ENCODE measurements at regions not wholly inside any gene's neighbourhood (a gene's known extent, or its start where the extent isn't known, plus 50 kb on each side); places are given as distances from the start of the nearest gene placed in this dataset.

DNA sequence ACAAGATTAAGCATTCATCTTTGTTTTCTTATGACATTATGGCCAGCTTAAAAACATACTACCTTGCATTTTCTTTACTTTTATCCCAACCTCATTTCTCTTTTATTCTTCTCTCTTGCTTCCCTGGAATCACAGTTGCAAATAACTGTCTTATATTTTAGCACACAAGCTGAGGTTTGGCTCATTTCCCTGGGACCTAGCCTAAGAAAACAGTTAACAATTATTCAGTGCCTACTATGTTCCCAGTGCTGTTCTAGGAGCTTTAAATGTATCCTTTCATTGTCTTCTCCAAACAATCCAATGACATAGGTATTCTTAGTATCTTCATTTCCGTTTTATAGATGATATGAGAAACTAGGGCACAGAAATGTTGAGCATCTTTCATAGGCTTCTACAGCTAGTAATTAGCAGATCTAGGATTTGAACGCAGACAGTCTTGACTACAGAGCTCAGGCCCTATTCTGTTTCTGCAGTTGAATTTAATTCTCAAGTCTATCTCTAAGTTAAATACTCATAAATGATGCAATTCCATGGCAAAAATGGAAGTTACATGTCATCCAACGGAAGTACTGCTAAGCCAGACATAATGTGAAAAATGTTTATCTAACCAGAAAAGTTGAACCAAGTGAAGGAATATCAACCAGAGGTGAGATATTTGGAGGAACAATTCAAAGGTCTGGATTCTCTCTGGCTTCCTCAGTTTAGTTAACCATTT lies 52.3 kb upstream of the MTAP start:
- H3K9me3 ChIP-seq = no peaks in the 10 kb centered on the region
- no peaks in the 10 kb centered on the region for H3K36me3 ChIP-seq
- DNase-seq = no peak
- intact Hi-C loops (cut with DNase I; ENCODE audit: low total_unique reads) = no loop called here
- H3K27ac ChIP-seq = no peak overlapping the region
- H3K4me1 ChIP-seq = no peaks in the 10 kb centered on the region
- TF ChIP-seq, protein P1, sequence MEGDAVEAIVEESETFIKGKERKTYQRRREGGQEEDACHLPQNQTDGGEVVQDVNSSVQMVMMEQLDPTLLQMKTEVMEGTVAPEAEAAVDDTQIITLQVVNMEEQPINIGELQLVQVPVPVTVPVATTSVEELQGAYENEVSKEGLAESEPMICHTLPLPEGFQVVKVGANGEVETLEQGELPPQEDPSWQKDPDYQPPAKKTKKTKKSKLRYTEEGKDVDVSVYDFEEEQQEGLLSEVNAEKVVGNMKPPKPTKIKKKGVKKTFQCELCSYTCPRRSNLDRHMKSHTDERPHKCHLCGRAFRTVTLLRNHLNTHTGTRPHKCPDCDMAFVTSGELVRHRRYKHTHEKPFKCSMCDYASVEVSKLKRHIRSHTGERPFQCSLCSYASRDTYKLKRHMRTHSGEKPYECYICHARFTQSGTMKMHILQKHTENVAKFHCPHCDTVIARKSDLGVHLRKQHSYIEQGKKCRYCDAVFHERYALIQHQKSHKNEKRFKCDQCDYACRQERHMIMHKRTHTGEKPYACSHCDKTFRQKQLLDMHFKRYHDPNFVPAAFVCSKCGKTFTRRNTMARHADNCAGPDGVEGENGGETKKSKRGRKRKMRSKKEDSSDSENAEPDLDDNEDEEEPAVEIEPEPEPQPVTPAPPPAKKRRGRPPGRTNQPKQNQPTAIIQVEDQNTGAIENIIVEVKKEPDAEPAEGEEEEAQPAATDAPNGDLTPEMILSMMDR (IDR thresholded peaks at IDR 0.05) = no peak
- no peaks in the 10 kb centered on the region for H3K27me3 ChIP-seq
- no peak overlapping the region for H3K4me3 ChIP-seq

DNA sequence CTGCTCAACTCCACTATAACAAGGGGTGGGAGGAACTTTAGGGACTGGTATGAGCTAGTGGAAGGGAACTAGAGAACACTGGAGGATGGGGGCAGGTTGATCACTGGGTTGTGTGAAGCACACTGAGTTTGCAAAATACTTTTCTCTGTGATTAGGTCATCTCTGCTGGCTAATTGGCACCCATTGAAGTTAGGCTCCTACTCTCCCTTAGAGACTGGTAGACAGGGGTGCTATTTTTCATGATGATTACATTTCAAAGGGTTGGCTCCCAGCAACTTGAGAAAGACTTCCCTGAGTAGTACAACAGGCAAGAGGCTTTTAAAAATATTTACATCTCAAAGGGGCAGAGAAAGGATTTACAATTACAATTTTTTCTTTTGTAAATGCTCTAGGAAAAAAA lies 50.4 kb upstream of the MTAP start:
- peaks cover 0 to 4% of the 10 kb centered on the region in 2 donors for H3K27me3 ChIP-seq
- intact Hi-C loops (cut with DNase I; ENCODE audit: low total_unique reads) = no loop called here

More for the DNA sequence above, 50.4 kb upstream of the MTAP start:
- H3K27ac ChIP-seq = no peak overlapping the region
- DNase-seq = no peak
- no peaks in the 10 kb centered on the region for H3K36me3 ChIP-seq
- H3K4me1 ChIP-seq = no peaks in the 10 kb centered on the region
- TF ChIP-seq, protein P1 (IDR thresholded peaks at IDR 0.05) = no peak
- H3K9me3 ChIP-seq = no peaks in the 10 kb centered on the region
- no peak overlapping the region for H3K4me3 ChIP-seq
